SK-N-SH (cell line): ENCODE measurements at regions not wholly inside any gene's neighbourhood (a gene's known extent, or its start where the extent isn't known, plus 50 kb on each side); places are given as distances from the start of the nearest gene placed in this dataset.

ENCODE experiments used
- EP300 ChIP-seq, 2 experiments: IDR thresholded peaks; 2 replicates each; pipeline versions ENCODE4 v1.4.0 to v1.6.1; 2012; ENCODE audit warnings: borderline replicate concordance in 1 of 2, low read depth in 1 of 2, low read length in 1 of 2
- TAF1 ChIP-seq: IDR thresholded peaks from 2 replicates; pipeline ENCODE4 v1.6.1; 2012; ENCODE audit warnings: low read depth, mild to moderate bottlenecking, low read length, moderate library complexity, borderline replicate concordance
- TCF12 ChIP-seq: IDR thresholded peaks from 2 replicates; pipeline ENCODE4 v1.4.0; 2012
- YY1 ChIP-seq: IDR thresholded peaks from 2 replicates; pipeline ENCODE4 v1.4.0; 2012; ENCODE audit warnings: low read depth, mild to moderate bottlenecking
- TF ChIP-seq, protein P1 (sequence below): fragments of 200-600 bp; sonication (generic); IDR thresholded peaks from 2 replicates; pipeline ENCODE4 v1.6.1; 2017; ENCODE audit warnings: antibody characterized with exemption, mild to moderate bottlenecking, moderate library complexity

- TF ChIP-seq TAF1 (no peak), TCF12 (no peak), YY1 (no peak), EP300 (IDR thresholded peaks at IDR 0.05; ENCODE audit: borderline replicate concordance in 1 of 2, low read depth in 1 of 2, low read length in 1 of 2) (no peak)
- TF ChIP-seq, protein P1, sequence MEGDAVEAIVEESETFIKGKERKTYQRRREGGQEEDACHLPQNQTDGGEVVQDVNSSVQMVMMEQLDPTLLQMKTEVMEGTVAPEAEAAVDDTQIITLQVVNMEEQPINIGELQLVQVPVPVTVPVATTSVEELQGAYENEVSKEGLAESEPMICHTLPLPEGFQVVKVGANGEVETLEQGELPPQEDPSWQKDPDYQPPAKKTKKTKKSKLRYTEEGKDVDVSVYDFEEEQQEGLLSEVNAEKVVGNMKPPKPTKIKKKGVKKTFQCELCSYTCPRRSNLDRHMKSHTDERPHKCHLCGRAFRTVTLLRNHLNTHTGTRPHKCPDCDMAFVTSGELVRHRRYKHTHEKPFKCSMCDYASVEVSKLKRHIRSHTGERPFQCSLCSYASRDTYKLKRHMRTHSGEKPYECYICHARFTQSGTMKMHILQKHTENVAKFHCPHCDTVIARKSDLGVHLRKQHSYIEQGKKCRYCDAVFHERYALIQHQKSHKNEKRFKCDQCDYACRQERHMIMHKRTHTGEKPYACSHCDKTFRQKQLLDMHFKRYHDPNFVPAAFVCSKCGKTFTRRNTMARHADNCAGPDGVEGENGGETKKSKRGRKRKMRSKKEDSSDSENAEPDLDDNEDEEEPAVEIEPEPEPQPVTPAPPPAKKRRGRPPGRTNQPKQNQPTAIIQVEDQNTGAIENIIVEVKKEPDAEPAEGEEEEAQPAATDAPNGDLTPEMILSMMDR: no peak
These were observed 139.8 kb downstream of the FOXL1 start for GRCh38 chr16:86718118-86718517.
